Transverse colon (tissue), 4 donors: ENCODE measurements at regions not wholly inside any gene's neighbourhood (a gene's known extent, or its start where the extent isn't known, plus 50 kb on each side); places are given as distances from the start of the nearest gene placed in this dataset.
A peak's percentile ranks its signal among the peaks of the same experiment; 100 is the strongest.

Experiments used
- DNase-seq: peaks from one replicate; pipeline ENCODE4 v3.0.0-alpha.2; 2019
- H3K27ac ChIP-seq, 4 donors: fragments of 200-600 bp; sonication (generic); 2 replicates each; pipeline ENCODE4 v1.5.1; 2016 to 2018; ENCODE audit warnings: inconsistent platforms in 4 of 4
- H3K27me3 ChIP-seq: fragments of 200-600 bp; sonication (generic); 2 replicates; pipeline ENCODE4 v1.5.1; 2017; ENCODE audit warnings: inconsistent platforms
- H3K36me3 ChIP-seq, 4 donors: fragments of 200-600 bp; sonication (generic); 2 replicates each; pipeline ENCODE4 v1.5.1; 2017 to 2019; ENCODE audit warnings: inconsistent platforms in 4 of 4
- H3K4me1 ChIP-seq, 4 donors: fragments of 200-600 bp; sonication (generic); 2 replicates each; pipeline ENCODE4 v1.5.1; 2017 to 2020; ENCODE audit warnings: inconsistent platforms in 4 of 4
- H3K4me3 ChIP-seq, 4 donors: fragments of 200-600 bp; sonication (generic); 1 replicate in 1 of 4; 2 replicates in 3 of 4; pipeline versions ENCODE4 v1.5.1 to v1.6.1; 2017 to 2019; ENCODE audit warnings: inconsistent platforms in 4 of 4
- H3K9me3 ChIP-seq, 2 donors: fragments of 200-600 bp; sonication (generic); 2 replicates each; pipeline ENCODE4 v1.5.1; 2017 to 2019; ENCODE audit warnings: inconsistent platforms in 2 of 2
- CTCF ChIP-seq, 5 experiments: fragments of 200-600 bp in 3 of 5; fragments of 450-650 bp in 2 of 5; sonication (generic) in 3 of 5; IDR thresholded peaks; 1 replicate in 2 of 5; 2 replicates in 3 of 5; pipeline ENCODE4 v1.5.1; 2016 to 2017; ENCODE audit warnings: antibody characterized with exemption in 5 of 5, inconsistent platforms in 3 of 5, mild to moderate bottlenecking in 2 of 5, moderate library complexity in 1 of 5
- EP300 ChIP-seq: sonication (generic); formaldehyde crosslinking; IDR thresholded peaks from one replicate; pipeline ENCODE4 v1.6.1; 2017; ENCODE audit warnings: antibody characterized with exemption, low read depth
- POLR2A ChIP-seq: fragments of 450-650 bp; IDR thresholded peaks from one replicate; pipeline ENCODE4 v1.6.1; 2016; ENCODE audit warnings: antibody characterized with exemption, mild to moderate bottlenecking, moderate library complexity
- POLR2AphosphoS5 ChIP-seq, 3 donors: sonication (generic); formaldehyde crosslinking; IDR thresholded peaks; one replicate each; pipeline ENCODE4 v1.6.1; 2016; ENCODE audit warnings: antibody characterized with exemption in 3 of 3
- WGBS, 2 donors: methylation state at CpG; one replicate each; pipeline ENCODE4 v1.1.5; 2018; ENCODE audit warnings: low coverage in 1 of 2; 5-methylcytosine and 5-hydroxymethylcytosine counted together
- in situ Hi-C, 4 donors: fragments of 200-750 bp; cut with MboI; loops; one replicate each; pipeline versions ENCODE4 v1.15.0 to v1.15.1; 2017; ENCODE audit warnings: low sequenced_read_pairs in 3 of 4, low pct_ligation_motif_present in 1 of 4, low pct_unique_long_range_greater_than_20kb in 1 of 4
- intact Hi-C: fragments of 100-400 bp; cut with DNase I; formaldehyde crosslinking; loops from one replicate; pipeline ENCODE4 v1.15.1; 2023; ENCODE audit warnings: low total_unique reads

- Histone ChIP-seq H3K4me1 (peaks cover 0 to 6% (median 0%) of the 10 kb centered on the region in 4 donors), H3K27ac (no peak overlapping the region), H3K4me3 (no peak overlapping the region), H3K36me3 (no peaks in the 10 kb centered on the region), H3K9me3 (no peaks in the 10 kb centered on the region), H3K27me3 (no peaks in the 10 kb centered on the region)
- DNase-seq, result no peak
- WGBS, 2 donors, result 89% methylated on average over 7 of the region's 7 CpGs; no CpG with 5 or more reads in 1 of the 2 donors
- intact Hi-C loops, result no loop called here
- in situ Hi-C loops, result no loop called here
- TF ChIP-seq EP300, result no peak
- no peak for TF ChIP-seq POLR2AphosphoS5 (IDR thresholded peaks at IDR 0.05)
- no peak for TF ChIP-seq CTCF (IDR thresholded peaks at IDR 0.05)
- no peak for TF ChIP-seq POLR2A
Measured at GRCh38 chr2:230654057-230654456, 58.6 kb upstream of the CAB39 start.

- intact Hi-C loops (no loop called here), in situ Hi-C loops (no loop called here)
- no peaks in the 10 kb centered on the region for H3K27me3 ChIP-seq
- H3K27ac ChIP-seq, result no peak overlapping the region
- TF ChIP-seq EP300 (no peak), POLR2AphosphoS5 (IDR thresholded peaks at IDR 0.05) (no peak), POLR2A (no peak), CTCF (IDR thresholded peaks at IDR 0.05) (no peak)
- H3K4me1 ChIP-seq, result peaks cover 0 to 7% (median 5%) of the 10 kb centered on the region in 4 donors
- no peak for DNase-seq
- WGBS, 2 donors, result 85 to 100% methylated on average over 1 to 12 of the region's 12 CpGs
- no peaks in the 10 kb centered on the region for H3K36me3 ChIP-seq
- no peaks in the 10 kb centered on the region for H3K9me3 ChIP-seq
- no peak overlapping the region for H3K4me3 ChIP-seq
Measured at GRCh38 chr2:230657462-230657861, 55.2 kb upstream of the CAB39 start.

- 92% methylated on average over 10 of the region's 10 CpGs; no CpG with 5 or more reads in 1 of the 2 donors for WGBS, 2 donors
- TF ChIP-seq POLR2A (no peak), EP300 (no peak), CTCF (IDR thresholded peaks at IDR 0.05) (no peak), POLR2AphosphoS5 (IDR thresholded peaks at IDR 0.05) (no peak)
- no peak overlapping the region for H3K27ac ChIP-seq
- in situ Hi-C loops (no loop called here), intact Hi-C loops (no loop called here)
- no peak for DNase-seq
- no peaks in the 10 kb centered on the region for H3K36me3 ChIP-seq
- no peaks in the 10 kb centered on the region for H3K9me3 ChIP-seq
- no peak overlapping the region for H3K4me3 ChIP-seq
- H3K27me3 ChIP-seq, result no peaks in the 10 kb centered on the region
- peaks cover 0 to 7% (median 5%) of the 10 kb centered on the region in 4 donors for H3K4me1 ChIP-seq
Measured at GRCh38 chr2:230657906-230658305, 54.7 kb upstream of the CAB39 start.

- 93% methylated on average over 1 of the region's 1 CpG; no CpG with 5 or more reads in 1 of the 2 donors for WGBS, 2 donors
- TF ChIP-seq EP300 (no peak), POLR2AphosphoS5 (IDR thresholded peaks at IDR 0.05) (no peak), CTCF (IDR thresholded peaks at IDR 0.05) (no peak), POLR2A (no peak)
- no peaks in the 10 kb centered on the region for H3K36me3 ChIP-seq
- peaks cover 0 to 7% (median 5%) of the 10 kb centered on the region in 4 donors for H3K4me1 ChIP-seq
- H3K4me3 ChIP-seq, result no peak overlapping the region
- no peak for DNase-seq
- H3K27ac ChIP-seq, result peak overlapping the region in 1 of 4 donors; percentile 12
- in situ Hi-C loops, result no loop called here
- intact Hi-C loops, result no loop called here
- H3K9me3 ChIP-seq, result no peaks in the 10 kb centered on the region
- no peaks in the 10 kb centered on the region for H3K27me3 ChIP-seq
Measured at GRCh38 chr2:230658577-230658876, 54.1 kb upstream of the CAB39 start.
